Fibroblast of the aortic adventitia (primary cell): ENCODE measurements at regions not wholly inside any gene's neighbourhood (a gene's known extent, or its start where the extent isn't known, plus 50 kb on each side); places are given as distances from the start of the nearest gene placed in this dataset.
A peak's percentile ranks its signal among the peaks of the same experiment; 100 is the strongest.

Experiments used
- DNase-seq: peaks from one replicate; pipeline ENCODE4 v3.0.0-alpha.2; 2010; ENCODE audit warnings: low read depth
- H3K4me3 ChIP-seq: 2 replicates; pipeline ENCODE4 v1.5.1; 2011; ENCODE audit warnings: low read depth, mild to moderate bottlenecking, control low read depth, low read length, moderate library complexity
- TF ChIP-seq, protein P1 (sequence below): IDR thresholded peaks from 2 replicates; pipeline ENCODE4 v1.5.1; 2011; ENCODE audit warnings: mild to moderate bottlenecking, low read length, control low read depth, inconsistent platforms; ENCODE audit not compliant: insufficient read depth

GRCh38 chr14:100416081-100416680, 93.0 kb downstream of the SLC25A47 start:
- TF ChIP-seq, protein P1, sequence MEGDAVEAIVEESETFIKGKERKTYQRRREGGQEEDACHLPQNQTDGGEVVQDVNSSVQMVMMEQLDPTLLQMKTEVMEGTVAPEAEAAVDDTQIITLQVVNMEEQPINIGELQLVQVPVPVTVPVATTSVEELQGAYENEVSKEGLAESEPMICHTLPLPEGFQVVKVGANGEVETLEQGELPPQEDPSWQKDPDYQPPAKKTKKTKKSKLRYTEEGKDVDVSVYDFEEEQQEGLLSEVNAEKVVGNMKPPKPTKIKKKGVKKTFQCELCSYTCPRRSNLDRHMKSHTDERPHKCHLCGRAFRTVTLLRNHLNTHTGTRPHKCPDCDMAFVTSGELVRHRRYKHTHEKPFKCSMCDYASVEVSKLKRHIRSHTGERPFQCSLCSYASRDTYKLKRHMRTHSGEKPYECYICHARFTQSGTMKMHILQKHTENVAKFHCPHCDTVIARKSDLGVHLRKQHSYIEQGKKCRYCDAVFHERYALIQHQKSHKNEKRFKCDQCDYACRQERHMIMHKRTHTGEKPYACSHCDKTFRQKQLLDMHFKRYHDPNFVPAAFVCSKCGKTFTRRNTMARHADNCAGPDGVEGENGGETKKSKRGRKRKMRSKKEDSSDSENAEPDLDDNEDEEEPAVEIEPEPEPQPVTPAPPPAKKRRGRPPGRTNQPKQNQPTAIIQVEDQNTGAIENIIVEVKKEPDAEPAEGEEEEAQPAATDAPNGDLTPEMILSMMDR: no peak
- peak; percentile 14 for DNase-seq
- no peak overlapping the region for H3K4me3 ChIP-seq

- no peak overlapping the region for H3K4me3 ChIP-seq
- peak; percentile 88 for DNase-seq
- TF ChIP-seq, protein P1: peak; percentile 97
These were observed 94.1 kb downstream of the SLC25A47 start for GRCh38 chr14:100416921-100417860.

DNA sequence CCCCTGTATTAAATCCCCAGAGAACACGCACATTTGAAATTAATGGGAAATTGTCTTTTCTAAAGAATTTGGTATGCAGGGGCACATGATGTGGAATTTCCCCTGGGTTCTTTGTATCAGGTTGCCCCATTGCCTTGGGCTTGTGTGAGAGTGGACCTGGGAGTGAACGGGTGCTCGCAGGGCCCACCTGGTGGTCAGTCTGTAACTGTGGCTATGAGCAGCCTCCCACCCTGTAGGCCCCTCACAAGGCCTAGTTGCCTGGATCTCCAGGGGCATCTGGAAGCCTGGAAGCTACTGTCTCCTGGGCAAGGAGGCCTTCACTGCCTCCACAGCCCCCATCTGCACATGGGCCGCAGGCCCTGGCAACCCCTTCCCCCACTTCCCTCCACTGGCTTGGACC, 96.7 kb downstream of the SLC25A47 start:
- TF ChIP-seq, protein P1: no peak
- no peak for DNase-seq
- no peak overlapping the region for H3K4me3 ChIP-seq

DNA sequence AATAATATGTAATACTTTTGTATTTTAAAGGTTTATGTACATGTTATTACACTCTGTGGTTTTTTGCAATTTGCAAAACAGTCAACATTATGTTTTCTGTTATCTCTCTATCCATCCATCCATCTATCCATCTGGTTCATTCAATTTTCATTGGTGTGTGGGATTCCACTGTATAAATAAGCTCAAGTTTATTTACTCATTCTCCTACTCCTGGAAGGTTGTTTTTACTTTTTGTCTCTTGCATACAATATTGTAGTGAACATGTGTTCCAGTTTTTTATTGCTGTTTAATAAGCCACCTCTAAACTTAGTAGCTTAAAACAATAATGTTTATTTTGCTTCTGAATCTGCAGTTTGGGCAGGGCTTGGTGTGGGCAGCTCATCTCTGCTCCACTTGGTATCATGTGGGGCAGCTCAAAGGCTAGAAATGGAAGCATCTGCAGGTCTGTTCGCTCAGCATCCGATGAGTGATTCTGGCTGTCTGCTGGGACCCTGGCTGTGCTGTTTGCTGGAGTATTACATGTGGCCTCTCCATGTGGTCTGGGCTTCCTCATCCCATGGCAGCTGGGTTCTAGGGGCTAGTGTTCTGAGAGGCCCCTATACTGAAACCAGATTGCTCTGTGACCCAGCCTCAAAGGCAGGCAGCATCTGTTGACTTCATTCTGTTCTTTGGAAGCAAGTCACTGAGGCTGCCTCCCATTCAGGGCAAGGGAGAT, 98.8 kb downstream of the SLC25A47 start:
- TF ChIP-seq, protein P1: no peak
- no peak overlapping the region for H3K4me3 ChIP-seq
- no peak for DNase-seq

- H3K4me3 ChIP-seq: no peak overlapping the region
- TF ChIP-seq, protein P1: no peak
- DNase-seq: peak; percentile 33
These were observed 99.6 kb downstream of the SLC25A47 start for GRCh38 chr14:100422556-100423316.
